T47D (cell line): ENCODE measurements at regions not wholly inside any gene's neighbourhood (a gene's known extent, or its start where the extent isn't known, plus 50 kb on each side); places are given as distances from the start of the nearest gene placed in this dataset.
"Not testable (repeated sequence)": the region's sequence is repeated elsewhere in the genome, so short reads cannot be mapped to it uniquely, and the experiment has no call there.

Experiments
- DNase-seq, 2 experiments: peaks; one replicate each; pipeline versions ENCODE4 v3.0.0 to v3.0.0-alpha.2; 2011 to 2012; ENCODE audit warnings: low read depth in 1 of 2, low spot score in 1 of 2
- JUND ChIP-seq: IDR thresholded peaks from 2 replicates; pipeline ENCODE4 v1.6.1; 2012; ENCODE audit warnings: low read depth
- in situ Hi-C: cut with HindIII; loops from 2 replicates; pipeline ENCODE4 v1.10.0; 2016; ENCODE audit warnings: low sequenced_read_pairs, low pct_unique_long_range_greater_than_20kb

- no peak for TF ChIP-seq JUND
- no peak for DNase-seq
- in situ Hi-C loops: no loop called here
Observed at GRCh38 chr1:108314815-108315214, 70.9 kb upstream of the NBPF4 start.

DNA sequence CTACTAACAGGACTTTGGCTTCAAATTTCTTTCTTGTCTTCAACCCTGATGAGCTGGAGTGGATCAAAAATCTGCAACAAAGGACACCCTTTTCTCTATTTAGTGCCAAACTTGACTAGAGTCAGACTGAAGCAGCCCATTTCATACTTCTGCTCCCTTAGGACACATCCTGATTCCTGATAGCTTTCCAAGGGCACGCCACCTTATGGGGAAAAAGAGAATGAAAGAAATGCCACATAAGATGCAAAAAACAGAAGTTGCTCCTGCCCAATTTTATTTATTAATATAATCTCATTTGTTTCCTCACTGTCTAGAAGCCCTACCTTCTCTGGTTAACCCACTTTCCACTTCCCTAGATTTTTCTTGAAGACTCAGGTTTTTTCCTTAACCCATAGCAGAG, 72.7 kb upstream of the NBPF4 start:
- DNase-seq: peak in 1 of 2 experiments; percentile 4

DNA sequence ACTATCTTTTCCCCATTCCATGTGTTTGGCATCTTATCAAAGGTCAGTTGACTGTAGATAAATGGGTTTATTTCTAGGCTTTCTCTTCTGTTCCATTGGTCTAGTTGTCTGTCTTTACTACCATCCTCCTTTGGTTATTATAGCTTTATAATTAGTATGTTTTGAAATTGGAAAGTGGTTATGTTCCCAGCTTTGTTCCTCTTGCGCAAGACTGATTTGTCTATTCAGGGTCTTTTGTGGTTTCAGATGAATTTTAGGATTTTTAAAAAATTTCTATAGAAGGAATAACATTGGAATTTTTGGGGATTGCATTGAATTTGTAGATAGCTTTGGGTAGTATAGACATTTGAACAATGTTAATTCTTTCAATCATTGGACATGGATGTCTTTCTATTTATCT, 77.0 kb upstream of the NBPF4 start:
- in situ Hi-C loops: no loop called here

More for the DNA sequence above, 72.7 kb upstream of the NBPF4 start:
- in situ Hi-C loops: no loop called here
- TF ChIP-seq JUND: no peak

DNA sequence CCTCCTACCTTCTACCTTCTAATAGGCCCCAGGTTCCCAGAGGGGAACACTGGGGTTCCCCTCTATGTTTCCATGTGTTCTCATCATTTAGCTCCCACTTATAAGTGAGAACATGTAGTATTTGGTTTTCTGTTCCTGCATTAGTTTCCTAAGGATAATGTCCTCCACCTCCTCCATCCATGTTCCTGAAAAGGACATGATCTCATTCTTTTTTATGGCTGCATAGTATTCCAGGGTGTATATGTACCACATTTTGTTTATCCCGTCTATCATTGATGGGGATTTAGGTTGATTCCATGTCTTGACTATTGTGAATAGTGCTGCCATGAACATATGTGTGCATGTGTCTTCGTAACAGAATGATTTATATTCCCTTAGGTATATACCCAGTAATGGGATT, 81.5 kb upstream of the NBPF4 start:
- in situ Hi-C loops, DNase-seq: not testable (repeated sequence)

More for the DNA sequence above, 77.0 kb upstream of the NBPF4 start:
- no peak for DNase-seq
- TF ChIP-seq JUND: no peak

DNA sequence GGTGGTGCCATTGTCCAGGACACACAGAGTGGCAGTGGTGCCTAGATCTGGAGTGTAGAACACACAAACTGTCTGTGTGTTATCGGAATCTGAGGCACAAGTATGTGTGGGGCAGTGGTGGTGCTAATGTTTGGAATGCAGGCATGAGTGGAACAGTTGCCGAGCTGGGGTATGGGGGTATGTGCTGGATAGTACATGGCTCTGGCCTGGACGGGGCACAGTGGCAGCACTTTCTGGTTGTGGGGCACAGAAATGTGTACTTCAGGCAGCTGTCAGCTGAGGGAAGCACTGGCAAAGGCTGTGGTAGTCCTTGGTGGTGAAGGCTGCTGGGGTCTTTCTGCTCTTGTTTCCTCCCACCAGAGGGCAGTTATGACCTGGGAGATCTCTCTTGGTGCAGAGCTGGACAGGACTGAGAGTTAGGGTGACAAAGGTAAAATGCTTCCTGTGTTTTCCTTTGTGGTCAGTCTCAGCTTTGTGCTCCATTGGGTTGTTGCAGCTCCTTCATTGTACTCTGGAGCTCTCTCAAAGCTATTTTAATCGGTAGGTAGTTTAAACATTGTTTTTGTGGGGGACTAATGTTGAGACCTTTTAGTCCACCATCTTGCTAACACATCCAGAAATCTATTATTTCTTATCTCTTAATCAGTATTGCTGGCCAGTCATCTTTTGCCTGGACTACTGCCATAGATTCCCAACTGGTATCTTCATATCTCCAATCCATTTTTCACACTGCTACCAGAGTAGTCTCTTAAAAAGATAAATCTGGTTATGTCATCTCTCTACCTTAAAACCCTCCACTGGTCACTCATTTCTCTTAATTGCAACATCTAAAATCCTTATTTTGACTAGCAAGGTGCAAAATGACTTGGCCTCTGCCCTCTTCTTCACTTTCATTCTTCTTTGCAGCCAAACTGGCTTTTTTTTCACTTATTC, 83.9 kb upstream of the NBPF4 start:
- in situ Hi-C loops: no loop called here
- DNase-seq: peak in 1 of 2 experiments; percentile 39
- TF ChIP-seq JUND: no peak

DNA sequence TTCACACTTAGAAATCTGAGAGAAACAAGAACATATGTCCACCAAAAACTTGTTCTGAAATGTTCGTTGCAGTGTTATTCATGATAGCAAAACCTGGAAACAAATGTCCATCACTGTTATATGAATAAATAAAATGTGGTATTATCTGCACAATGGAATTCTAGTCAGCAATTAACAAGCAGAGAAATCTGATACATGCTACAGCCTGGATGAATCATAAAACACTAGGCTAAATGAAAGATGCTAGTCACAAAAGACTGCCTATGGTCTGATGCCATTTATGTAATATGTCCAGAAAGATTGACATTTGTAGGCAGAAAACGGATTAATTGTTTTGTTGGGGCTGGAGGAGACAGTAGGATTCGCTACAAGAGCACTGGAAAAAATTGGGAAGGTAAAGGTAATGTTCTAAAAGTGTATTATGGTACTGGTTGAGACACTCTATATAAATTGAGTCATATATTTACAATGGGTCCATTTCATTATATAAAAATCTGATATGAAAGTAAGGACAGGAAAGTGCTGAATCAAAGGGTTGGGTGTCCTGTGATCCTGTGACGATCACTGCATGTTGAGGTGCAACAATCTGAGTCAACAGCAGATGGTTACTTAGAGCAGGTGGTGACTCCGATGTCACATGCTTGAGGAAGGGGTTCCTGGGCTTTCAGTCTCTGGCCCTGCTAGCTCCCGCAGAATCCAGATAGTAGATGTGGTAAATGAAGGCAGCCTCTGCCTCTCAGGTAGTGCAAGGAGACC, 102.1 kb upstream of the NBPF4 start:
- no peak for DNase-seq
- in situ Hi-C loops: no loop called here
- no peak for TF ChIP-seq JUND

DNA sequence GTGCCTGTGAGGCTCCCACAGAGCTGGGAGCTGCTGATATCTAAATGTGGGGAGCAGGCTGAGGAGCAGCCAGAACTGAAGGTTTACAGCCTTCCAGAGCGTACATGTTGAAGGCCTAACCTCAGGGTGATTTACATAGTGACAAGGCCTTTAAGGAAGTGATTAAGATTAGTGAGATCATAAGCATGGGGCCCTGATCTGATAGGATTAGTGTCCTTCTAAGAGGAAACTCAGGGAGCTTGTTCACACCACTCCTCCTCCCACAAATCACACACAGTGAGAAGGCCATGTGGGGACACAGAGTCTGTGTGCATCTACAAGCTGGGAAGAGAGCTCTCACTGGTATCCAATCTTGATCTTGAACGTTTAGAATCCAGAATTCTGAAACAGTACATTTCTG, 92.3 kb upstream of the NBPF6 start:
- DNase-seq: no peak
- in situ Hi-C loops: no loop called here
- TF ChIP-seq JUND: no peak

DNA sequence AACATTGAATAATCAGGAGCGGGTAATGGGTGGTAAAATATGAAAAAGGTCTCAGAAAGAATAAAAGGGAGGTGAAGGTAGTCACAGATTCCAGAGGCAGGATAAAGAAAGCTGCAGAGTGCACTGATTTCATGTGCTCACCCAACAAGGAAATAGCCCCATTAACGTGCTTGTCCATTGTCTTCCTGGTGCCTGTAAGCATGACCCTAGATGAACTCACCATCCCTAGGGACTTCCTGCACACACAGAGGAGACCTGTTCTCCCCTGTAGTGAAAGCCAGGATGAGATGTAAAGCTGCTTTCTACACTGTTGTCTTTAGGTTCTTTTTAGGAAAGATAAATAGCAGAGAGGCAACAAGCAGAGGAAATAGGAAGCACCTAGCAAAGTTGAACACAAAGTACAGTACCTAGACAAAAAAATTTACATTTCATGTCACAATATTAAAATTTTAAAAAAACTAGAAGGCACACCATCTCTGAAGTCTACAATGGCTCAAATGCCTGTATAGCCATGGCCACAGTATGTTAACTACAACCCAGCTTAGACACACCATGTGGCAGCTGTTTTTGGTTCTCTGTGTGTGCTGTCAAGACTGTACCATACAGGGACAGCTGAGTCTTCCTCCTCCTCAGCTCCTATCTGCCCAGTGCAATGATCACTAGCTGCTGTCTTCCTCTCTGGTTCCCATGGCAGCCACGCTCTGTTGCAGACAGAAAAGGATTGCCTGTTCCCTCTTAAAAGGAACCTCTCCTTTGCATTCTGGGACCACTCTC, 69.9 kb upstream of the NBPF6 start:
- DNase-seq, in situ Hi-C loops: not testable (repeated sequence)
